ENCODE measurements at regions not wholly inside any gene's neighbourhood (a gene's known extent, or its start where the extent isn't known, plus 50 kb on each side); places are given as distances from the start of the nearest gene placed in this dataset.

- in situ Hi-C loops (cut with MboI) = no loop called here
- Histone ChIP-seq H3K9me1 (ENCODE audit: control insufficient read depth, insufficient read depth, low read length) (no peaks in the 10 kb centered on the region), H3K27ac (ENCODE audit: extremely low read depth, low read depth, low read length) (no peak overlapping the region), H3K4me2 (ENCODE audit: insufficient read depth, low read length) (no peak overlapping the region), H3K9me3 (replicated peaks; ENCODE audit: control insufficient read depth, insufficient read depth, low read depth, low read length) (no peaks in the 10 kb centered on the region), H2AFZ (ENCODE audit: low read depth, low read length) (no peak overlapping the region), H3K36me3 (ENCODE audit: control insufficient read depth, insufficient read depth, low read length) (no peaks in the 10 kb centered on the region), H3K4me3 (no peak overlapping the region), H3K27me3 (ENCODE audit: control insufficient read depth in 2 of 2, insufficient read depth in 2 of 2, low read length in 2 of 2) (no peaks in the 10 kb centered on the region), H3K4me1 (replicated peaks in 1 of 2; ENCODE audit: control insufficient read depth in 2 of 2, insufficient read depth in 2 of 2, low read length in 2 of 2) (no peaks in the 10 kb centered on the region), H3K79me2 (ENCODE audit: control insufficient read depth, insufficient read depth, low read length) (no peaks in the 10 kb centered on the region), H3K9ac (ENCODE audit: insufficient read depth in 1 of 2, low read depth in 2 of 2, low read length in 2 of 2) (no peak overlapping the region), H4K20me1 (replicated peaks; ENCODE audit: control insufficient read depth, insufficient read depth, low read length) (no peaks in the 10 kb centered on the region)
- FAIRE-seq = no peak
- BruUV-seq (replicated peaks) = no TSS peak
- ChIA-PET CTCF (ENCODE audit: low intra/inter-chr PET ratio) (no interaction called here), POLR2A (no interaction called here)
- no peak for ATAC-seq
- intact Hi-C loops (cut with micrococcal nuclease) = no loop called here
- 0% methylated on average over 2 of the region's 2 CpGs for WGBS (ENCODE audit: insufficient coverage, low coverage, missing lambda C conversion rate)
- no peak for DNase-seq (ENCODE audit: extremely low read depth in 1 of 4, low spot score in 3 of 4)
- no peak for TF ChIP-seq COPS2 (conservative IDR thresholded peaks at IDR 0.05)
- no peak for TF ChIP-seq SMAD1 (IDR thresholded peaks at IDR 0.05; ENCODE audit: low read depth, low read length, partially characterized antibody)
- no peak for TF ChIP-seq ZBTB11 (CRISPR knock-in tag; IDR thresholded peaks at IDR 0.05)
- TF ChIP-seq SMAD3 (CRISPR knock-in tag; conservative IDR thresholded peaks at IDR 0.05) = no peak
- no peak for TF ChIP-seq ELK3 (CRISPR knock-in tag; IDR thresholded peaks at IDR 0.05)
- no peak for TF ChIP-seq POLR2A (conservative IDR thresholded peaks at IDR 0.05)
- TF ChIP-seq E2F1 (CRISPR knock-in tag; IDR thresholded peaks at IDR 0.05) = no peak
- no peak for TF ChIP-seq E2F5 (CRISPR knock-in tag; IDR thresholded peaks at IDR 0.05)
Measured at GRCh38 chr3:95887114-95887513, 927.3 kb upstream of the EPHA6 start.

Measured in K562 (cell line).